Aorta (tissue), 5 donors: ENCODE measurements at regions not wholly inside any gene's neighbourhood (a gene's known extent, or its start where the extent isn't known, plus 50 kb on each side); places are given as distances from the start of the nearest gene placed in this dataset.

Source experiments
- ATAC-seq: fragments of 200-7000 bp; cut with Tn5 transposase; one replicate; pipeline ENCODE4 v1.9.1; 2022; ENCODE audit warnings: moderate library complexity; ENCODE audit not compliant: low FRiP score
- DNase-seq, 2 donors: peaks; one replicate each; pipeline ENCODE4 v3.0.0-alpha.2; 2020
- H3K27ac ChIP-seq, 2 donors: one replicate each; pipeline ENCODE4 v1.5.1; 2013; ENCODE audit warnings: low read length in 2 of 2, mild to moderate bottlenecking in 2 of 2, moderate library complexity in 2 of 2, control low read depth in 1 of 2, inconsistent platforms in 1 of 2, low read depth in 1 of 2
- H3K27me3 ChIP-seq, 2 donors: one replicate each; pipeline ENCODE4 v1.6.1; 2013; ENCODE audit warnings: control low read depth in 1 of 2, low read length in 1 of 2, mild to moderate bottlenecking in 1 of 2, moderate library complexity in 1 of 2; ENCODE audit not compliant: insufficient read depth in 2 of 2, control insufficient read depth in 1 of 2
- H3K36me3 ChIP-seq, 2 donors: one replicate each; pipeline ENCODE4 v1.6.1; 2013; ENCODE audit warnings: control low read depth in 1 of 2, low read length in 1 of 2, mild to moderate bottlenecking in 1 of 2; ENCODE audit not compliant: insufficient read depth in 2 of 2, control insufficient read depth in 1 of 2
- H3K4me1 ChIP-seq, 2 donors: one replicate each; pipeline ENCODE4 v1.6.1; 2013; ENCODE audit warnings: low read length in 2 of 2, control low read depth in 1 of 2, mild to moderate bottlenecking in 1 of 2, moderate library complexity in 1 of 2; ENCODE audit not compliant: insufficient read depth in 2 of 2, control insufficient read depth in 1 of 2
- H3K4me3 ChIP-seq, 2 donors: one replicate each; pipeline ENCODE4 v1.5.1; 2013; ENCODE audit warnings: low read length in 2 of 2, control low read depth in 1 of 2, mild to moderate bottlenecking in 1 of 2
- H3K9me3 ChIP-seq: one replicate; pipeline ENCODE4 v1.6.1; 2013; ENCODE audit warnings: mild to moderate bottlenecking, low read length; ENCODE audit not compliant: control insufficient read depth
- WGBS, 2 donors: extraction: QIAGEN DNeasy Blood & Tissue Kit; methylation state at CpG; one replicate each; pipeline ENCODE4 v1.1.7; 2013; 5-methylcytosine and 5-hydroxymethylcytosine counted together
- intact Hi-C, 2 donors: fragments of 100-400 bp; cut with DNase I; formaldehyde crosslinking; loops; one replicate each; pipeline versions ENCODE4 v1.14.2 to v1.15.0; 2022
- donor health status: healthy with polysubstance abuse.
- donor health status: Bipolar disorder and iron deficiency.
- donor health status: DM: no; HTN: no; CAD: no.
- donor health status: DM: no; HTN: no; CAD: no.
- donor health status: DM: yes; HTN: yes; CAD: no.

GRCh38 chr14:98909251-98909944 lies 362.6 kb downstream of the BCL11B start:
- 54 to 57% methylated on average over 11 of the region's 11 CpGs for WGBS, 2 donors
- H3K9me3 ChIP-seq: no peaks in the 10 kb centered on the region
- intact Hi-C loops: no loop called here
- no peaks in the 10 kb centered on the region for H3K27me3 ChIP-seq
- H3K4me3 ChIP-seq: no peak overlapping the region
- H3K36me3 ChIP-seq: no peaks in the 10 kb centered on the region
- peak in 1 of 2 donors; percentile 11 for DNase-seq
- ATAC-seq: no peak
- no peaks in the 10 kb centered on the region for H3K4me1 ChIP-seq
- H3K27ac ChIP-seq: no peak overlapping the region

GRCh38 chr14:98910061-98910460 lies 361.9 kb downstream of the BCL11B start:
- intact Hi-C loops: no loop called here
- WGBS, 2 donors: 76 to 78% methylated on average over 3 of the region's 3 CpGs
- Histone ChIP-seq H3K4me3 (no peak overlapping the region), H3K27ac (no peak overlapping the region), H3K4me1 (no peaks in the 10 kb centered on the region), H3K27me3 (no peaks in the 10 kb centered on the region), H3K36me3 (no peaks in the 10 kb centered on the region), H3K9me3 (no peaks in the 10 kb centered on the region)
- DNase-seq (peak in 1 of 2 donors; percentile 2), ATAC-seq (no peak)

- DNase-seq (peak in 1 of 2 donors; percentile 0), ATAC-seq (no peak)
- Histone ChIP-seq H3K27me3 (no peaks in the 10 kb centered on the region), H3K36me3 (no peaks in the 10 kb centered on the region), H3K4me3 (no peak overlapping the region), H3K27ac (no peak overlapping the region), H3K9me3 (no peaks in the 10 kb centered on the region), H3K4me1 (no peaks in the 10 kb centered on the region)
- intact Hi-C loops: no loop called here
- WGBS, 2 donors: 90 to 96% methylated on average over 2 of the region's 2 CpGs
Observed at GRCh38 chr14:98912655-98913054, 359.3 kb downstream of the BCL11B start.

GRCh38 chr14:98913967-98914650 lies 357.9 kb downstream of the BCL11B start:
- no peaks in the 10 kb centered on the region for H3K27me3 ChIP-seq
- WGBS, 2 donors: 71 to 77% methylated on average over 6 of the region's 6 CpGs
- H3K36me3 ChIP-seq: no peaks in the 10 kb centered on the region
- no peaks in the 10 kb centered on the region for H3K4me1 ChIP-seq
- DNase-seq (peak in 1 of 2 donors; percentile 5), ATAC-seq (no peak)
- intact Hi-C loops: no loop called here
- no peak overlapping the region for H3K4me3 ChIP-seq
- no peak overlapping the region for H3K27ac ChIP-seq
- no peaks in the 10 kb centered on the region for H3K9me3 ChIP-seq

GRCh38 chr14:98914942-98915341 lies 357.1 kb downstream of the BCL11B start:
- intact Hi-C loops: no loop called here
- H3K36me3 ChIP-seq: no peaks in the 10 kb centered on the region
- H3K27me3 ChIP-seq: no peaks in the 10 kb centered on the region
- H3K4me3 ChIP-seq: no peak overlapping the region
- H3K4me1 ChIP-seq: no peaks in the 10 kb centered on the region
- no peak overlapping the region for H3K27ac ChIP-seq
- 43 to 47% methylated on average over 4 of the region's 4 CpGs for WGBS, 2 donors
- peak in 1 of 2 donors; percentile 52 for DNase-seq
- H3K9me3 ChIP-seq: no peaks in the 10 kb centered on the region
- ATAC-seq: no peak

- intact Hi-C loops: no loop called here
- H3K27me3 ChIP-seq: no peaks in the 10 kb centered on the region
- no peak overlapping the region for H3K27ac ChIP-seq
- H3K9me3 ChIP-seq: no peaks in the 10 kb centered on the region
- H3K4me3 ChIP-seq: no peak overlapping the region
- DNase-seq (no peak), ATAC-seq (no peak)
- WGBS, 2 donors: 65 to 69% methylated on average over 3 of the region's 3 CpGs
- no peaks in the 10 kb centered on the region for H3K4me1 ChIP-seq
- H3K36me3 ChIP-seq: no peaks in the 10 kb centered on the region
Observed at GRCh38 chr14:98915625-98916024, 356.4 kb downstream of the BCL11B start.

GRCh38 chr14:98916036-98916435 lies 356.0 kb downstream of the BCL11B start:
- 73 to 81% methylated on average over 4 of the region's 4 CpGs for WGBS, 2 donors
- intact Hi-C loops: no loop called here
- DNase-seq (peak in 1 of 2 donors; percentile 43), ATAC-seq (no peak)
- H3K4me3 ChIP-seq: no peak overlapping the region
- no peaks in the 10 kb centered on the region for H3K27me3 ChIP-seq
- no peaks in the 10 kb centered on the region for H3K36me3 ChIP-seq
- no peak overlapping the region for H3K27ac ChIP-seq
- no peaks in the 10 kb centered on the region for H3K9me3 ChIP-seq
- no peaks in the 10 kb centered on the region for H3K4me1 ChIP-seq

GRCh38 chr14:98916476-98916875 lies 355.5 kb downstream of the BCL11B start:
- 85 to 86% methylated on average over 1 of the region's 1 CpG for WGBS, 2 donors
- H3K4me3 ChIP-seq: no peak overlapping the region
- H3K27ac ChIP-seq: no peak overlapping the region
- no peaks in the 10 kb centered on the region for H3K36me3 ChIP-seq
- no peaks in the 10 kb centered on the region for H3K9me3 ChIP-seq
- intact Hi-C loops: no loop called here
- DNase-seq: peak in 1 of 2 donors; percentile 8
- no peaks in the 10 kb centered on the region for H3K27me3 ChIP-seq
- no peak for ATAC-seq
- no peaks in the 10 kb centered on the region for H3K4me1 ChIP-seq

GRCh38 chr14:98919434-98919833 lies 352.6 kb downstream of the BCL11B start:
- 71 to 79% methylated on average over 2 of the region's 2 CpGs for WGBS, 2 donors
- peak in 1 of 2 donors; percentile 51 for DNase-seq
- Histone ChIP-seq H3K36me3 (no peaks in the 10 kb centered on the region), H3K27me3 (no peaks in the 10 kb centered on the region), H3K27ac (no peak overlapping the region), H3K4me3 (no peak overlapping the region), H3K9me3 (no peaks in the 10 kb centered on the region), H3K4me1 (no peaks in the 10 kb centered on the region)
- intact Hi-C loops: no loop called here
- ATAC-seq: no peak
